Testis (tissue), 2 donors: ENCODE measurements at regions not wholly inside any gene's neighbourhood (a gene's known extent, or its start where the extent isn't known, plus 50 kb on each side); places are given as distances from the start of the nearest gene placed in this dataset.

Experiments used
- DNase-seq: peaks from one replicate; pipeline ENCODE4 v3.0.0-alpha.2; 2019
- H3K27ac ChIP-seq, 2 donors: fragments of 200-600 bp; sonication (generic); one replicate each; pipeline ENCODE4 v1.5.1; 2019
- H3K27me3 ChIP-seq: fragments of 200-600 bp; sonication (generic); one replicate; pipeline ENCODE4 v1.5.1; 2019
- H3K36me3 ChIP-seq: fragments of 200-600 bp; sonication (generic); one replicate; pipeline ENCODE4 v1.5.1; 2017; ENCODE audit warnings: low read depth; ENCODE audit errors: missing control alignments
- H3K4me1 ChIP-seq: fragments of 200-600 bp; sonication (generic); one replicate; pipeline ENCODE4 v1.5.1; 2019
- H3K4me3 ChIP-seq, 2 donors: fragments of 200-600 bp; sonication (generic); one replicate each; pipeline ENCODE4 v1.5.1; 2017 to 2019
- H3K9me3 ChIP-seq: fragments of 200-600 bp; sonication (generic); one replicate; pipeline ENCODE4 v1.5.1; 2017
- CTCF ChIP-seq, 3 experiments: fragments of 450-650 bp in 2 of 3; fragments of 200-600 bp in 1 of 3; sonication (generic) in 1 of 3; IDR thresholded peaks; one replicate each; pipeline ENCODE4 v1.5.1; 2016 to 2019; ENCODE audit warnings: antibody characterized with exemption in 3 of 3, mild to moderate bottlenecking in 2 of 3, moderate library complexity in 1 of 3
- POLR2A ChIP-seq: fragments of 450-650 bp; IDR thresholded peaks from one replicate; pipeline ENCODE4 v1.6.1; 2017; ENCODE audit warnings: antibody characterized with exemption, mild to moderate bottlenecking, moderate library complexity
- WGBS, 2 donors: methylation state at CpG; one replicate each; pipeline ENCODE4 v1.1.5; 2018; 5-methylcytosine and 5-hydroxymethylcytosine counted together
- intact Hi-C: fragments of 100-400 bp; cut with DNase I; formaldehyde crosslinking; loops from one replicate; pipeline ENCODE4 v1.15.1; 2023; ENCODE audit warnings: low total_unique reads

- no peaks in the 10 kb centered on the region for H3K9me3 ChIP-seq
- H3K4me3 ChIP-seq: no peak overlapping the region
- whole genome bisulfite sequencing, 2 donors: 73 to 79% methylated on average over 4 of the region's 4 CpGs
- no peak for TF ChIP-seq CTCF (IDR thresholded peaks at IDR 0.05)
- TF ChIP-seq POLR2A: no peak
- H3K4me1 ChIP-seq: no peaks in the 10 kb centered on the region
- no peak overlapping the region for H3K27ac ChIP-seq
- no peaks in the 10 kb centered on the region for H3K36me3 ChIP-seq
- no peak for DNase-seq
- intact Hi-C loops: no loop called here
- H3K27me3 ChIP-seq: no peaks in the 10 kb centered on the region
Observed at GRCh38 chr9:126216826-126217225, 109.8 kb upstream of the MVB12B start.

- WGBS, 2 donors: 61 to 71% methylated on average over 5 of the region's 5 CpGs
- H3K36me3 ChIP-seq: no peaks in the 10 kb centered on the region
- intact Hi-C loops: no loop called here
- H3K27me3 ChIP-seq: no peaks in the 10 kb centered on the region
- DNase-seq: no peak
- no peak overlapping the region for H3K27ac ChIP-seq
- no peaks in the 10 kb centered on the region for H3K4me1 ChIP-seq
- H3K4me3 ChIP-seq: no peak overlapping the region
- H3K9me3 ChIP-seq: no peaks in the 10 kb centered on the region
- no peak for TF ChIP-seq POLR2A
- TF ChIP-seq CTCF (IDR thresholded peaks at IDR 0.05): no peak
Observed at GRCh38 chr9:126217250-126217653, 109.4 kb upstream of the MVB12B start.

GRCh38 chr9:126217797-126218196 lies 108.8 kb upstream of the MVB12B start:
- TF ChIP-seq POLR2A (no peak), CTCF (IDR thresholded peaks at IDR 0.05) (no peak)
- intact Hi-C loops: no loop called here
- H3K4me3 ChIP-seq: no peak overlapping the region
- H3K4me1 ChIP-seq: no peaks in the 10 kb centered on the region
- H3K27ac ChIP-seq: no peak overlapping the region
- DNase-seq: no peak
- no peaks in the 10 kb centered on the region for H3K36me3 ChIP-seq
- H3K27me3 ChIP-seq: no peaks in the 10 kb centered on the region
- 66 to 83% methylated on average over 6 to 7 of the region's 7 CpGs for WGBS, 2 donors
- H3K9me3 ChIP-seq: no peaks in the 10 kb centered on the region

- Histone ChIP-seq H3K9me3 (no peaks in the 10 kb centered on the region), H3K4me1 (no peaks in the 10 kb centered on the region), H3K27me3 (no peaks in the 10 kb centered on the region), H3K27ac (no peak overlapping the region), H3K36me3 (no peaks in the 10 kb centered on the region), H3K4me3 (no peak overlapping the region)
- TF ChIP-seq POLR2A (no peak), CTCF (IDR thresholded peaks at IDR 0.05) (no peak)
- intact Hi-C loops: no loop called here
- WGBS, 2 donors: 76 to 88% methylated on average over 10 of the region's 10 CpGs
- DNase-seq: no peak
Observed at GRCh38 chr9:126218359-126219125, 108.1 kb upstream of the MVB12B start.

- H3K27ac ChIP-seq: no peak overlapping the region
- H3K36me3 ChIP-seq: no peaks in the 10 kb centered on the region
- 89 to 94% methylated on average over 2 of the region's 2 CpGs for WGBS, 2 donors
- TF ChIP-seq CTCF (IDR thresholded peaks at IDR 0.05) (no peak), POLR2A (no peak)
- no peaks in the 10 kb centered on the region for H3K4me1 ChIP-seq
- H3K4me3 ChIP-seq: no peak overlapping the region
- no peaks in the 10 kb centered on the region for H3K9me3 ChIP-seq
- intact Hi-C loops: no loop called here
- no peak for DNase-seq
- H3K27me3 ChIP-seq: no peaks in the 10 kb centered on the region
Observed at GRCh38 chr9:126219166-126219565, 107.5 kb upstream of the MVB12B start.
